Fibroblast of villous mesenchyme (primary cell): ENCODE measurements at regions not wholly inside any gene's neighbourhood (a gene's known extent, or its start where the extent isn't known, plus 50 kb on each side); places are given as distances from the start of the nearest gene placed in this dataset.
A peak's percentile ranks its signal among the peaks of the same experiment; 100 is the strongest.

ENCODE experiments used
- DNase-seq: peaks from one replicate; pipeline ENCODE4 v3.0.0-alpha.2; 2010; ENCODE audit warnings: low read depth
- H3K4me3 ChIP-seq: 2 replicates; pipeline ENCODE4 v1.5.1; 2011; ENCODE audit warnings: low read depth, mild to moderate bottlenecking, low read length
- TF ChIP-seq, protein P1 (sequence below): IDR thresholded peaks from 2 replicates; pipeline ENCODE4 v1.5.1; 2012; ENCODE audit warnings: low read depth, mild to moderate bottlenecking, low read length; ENCODE audit not compliant: insufficient read depth

DNA sequence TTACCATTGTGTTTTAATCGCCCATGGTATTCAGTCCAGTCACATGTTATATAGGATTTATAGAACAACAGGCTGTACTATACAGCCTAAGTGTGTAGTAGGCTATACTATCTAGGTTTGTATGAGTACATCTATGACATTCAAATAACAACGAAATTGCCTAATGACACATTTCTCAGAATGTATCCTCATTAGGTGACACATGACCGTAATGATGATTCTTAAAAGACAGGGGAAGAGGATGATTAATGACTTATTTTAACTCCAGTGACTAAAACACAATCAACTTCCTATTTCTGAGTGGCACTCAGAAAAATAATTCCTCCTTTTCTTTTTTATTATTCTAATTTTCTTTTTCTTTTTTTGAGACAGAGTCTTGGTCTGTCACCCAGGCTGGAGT, 63.0 kb upstream of the ACSL3 start:
- TF ChIP-seq, protein P1, sequence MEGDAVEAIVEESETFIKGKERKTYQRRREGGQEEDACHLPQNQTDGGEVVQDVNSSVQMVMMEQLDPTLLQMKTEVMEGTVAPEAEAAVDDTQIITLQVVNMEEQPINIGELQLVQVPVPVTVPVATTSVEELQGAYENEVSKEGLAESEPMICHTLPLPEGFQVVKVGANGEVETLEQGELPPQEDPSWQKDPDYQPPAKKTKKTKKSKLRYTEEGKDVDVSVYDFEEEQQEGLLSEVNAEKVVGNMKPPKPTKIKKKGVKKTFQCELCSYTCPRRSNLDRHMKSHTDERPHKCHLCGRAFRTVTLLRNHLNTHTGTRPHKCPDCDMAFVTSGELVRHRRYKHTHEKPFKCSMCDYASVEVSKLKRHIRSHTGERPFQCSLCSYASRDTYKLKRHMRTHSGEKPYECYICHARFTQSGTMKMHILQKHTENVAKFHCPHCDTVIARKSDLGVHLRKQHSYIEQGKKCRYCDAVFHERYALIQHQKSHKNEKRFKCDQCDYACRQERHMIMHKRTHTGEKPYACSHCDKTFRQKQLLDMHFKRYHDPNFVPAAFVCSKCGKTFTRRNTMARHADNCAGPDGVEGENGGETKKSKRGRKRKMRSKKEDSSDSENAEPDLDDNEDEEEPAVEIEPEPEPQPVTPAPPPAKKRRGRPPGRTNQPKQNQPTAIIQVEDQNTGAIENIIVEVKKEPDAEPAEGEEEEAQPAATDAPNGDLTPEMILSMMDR, result no peak
- no peak for DNase-seq
- H3K4me3 ChIP-seq, result no peak overlapping the region

DNA sequence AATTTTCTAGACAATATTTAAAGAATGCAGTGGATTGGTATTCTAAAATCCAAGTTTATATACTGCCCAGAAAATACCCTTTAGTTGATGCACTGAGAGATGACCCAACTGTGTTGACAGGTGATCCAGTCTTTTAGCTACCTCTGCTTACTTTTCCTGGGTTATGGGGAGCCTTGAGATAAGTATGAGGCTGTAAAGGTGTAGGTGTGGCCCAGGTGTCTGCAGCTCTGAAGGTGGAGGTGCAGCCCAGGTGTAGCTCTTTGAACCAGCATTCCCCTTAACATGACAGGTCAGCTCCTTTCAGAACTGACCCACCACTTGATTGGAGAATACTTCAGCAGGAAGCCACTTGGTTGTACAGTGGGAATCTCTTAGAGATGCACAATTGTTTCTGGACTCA, 62.3 kb upstream of the ACSL3 start:
- TF ChIP-seq, protein P1, result no peak
- DNase-seq, result no peak
- H3K4me3 ChIP-seq, result no peak overlapping the region

DNA sequence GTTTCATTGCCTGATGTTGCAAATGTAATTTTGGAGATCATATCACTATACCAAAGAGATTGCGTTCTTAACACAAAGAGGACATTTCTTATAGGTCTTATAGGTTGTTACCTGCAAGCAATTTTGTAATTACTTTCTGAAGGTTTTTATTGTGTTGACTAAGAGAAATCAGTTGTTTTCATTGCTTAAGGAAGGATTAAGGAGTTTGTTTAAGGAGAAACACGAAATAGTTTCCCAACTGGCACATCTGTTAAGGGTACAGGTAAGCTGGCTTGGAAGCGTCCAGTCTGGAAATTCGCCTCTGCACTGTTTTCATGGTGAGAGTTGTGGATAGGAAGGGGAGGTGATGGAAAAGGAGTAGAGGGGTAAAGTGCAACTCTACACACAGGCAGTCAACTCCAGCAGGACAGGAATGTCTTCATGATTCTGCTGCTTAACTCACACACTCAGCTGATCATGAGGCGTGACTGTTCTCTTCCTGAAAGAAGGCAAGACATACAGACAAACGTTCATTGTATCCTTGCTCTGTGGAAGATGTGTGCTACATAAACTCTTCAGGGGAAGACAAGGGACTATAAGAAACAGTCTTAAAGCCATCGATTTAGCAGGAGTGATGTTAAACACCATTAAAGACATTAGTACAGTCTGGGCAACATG, 61.4 kb upstream of the ACSL3 start:
- DNase-seq, result no peak
- no peak overlapping the region for H3K4me3 ChIP-seq
- TF ChIP-seq, protein P1, result no peak

DNA sequence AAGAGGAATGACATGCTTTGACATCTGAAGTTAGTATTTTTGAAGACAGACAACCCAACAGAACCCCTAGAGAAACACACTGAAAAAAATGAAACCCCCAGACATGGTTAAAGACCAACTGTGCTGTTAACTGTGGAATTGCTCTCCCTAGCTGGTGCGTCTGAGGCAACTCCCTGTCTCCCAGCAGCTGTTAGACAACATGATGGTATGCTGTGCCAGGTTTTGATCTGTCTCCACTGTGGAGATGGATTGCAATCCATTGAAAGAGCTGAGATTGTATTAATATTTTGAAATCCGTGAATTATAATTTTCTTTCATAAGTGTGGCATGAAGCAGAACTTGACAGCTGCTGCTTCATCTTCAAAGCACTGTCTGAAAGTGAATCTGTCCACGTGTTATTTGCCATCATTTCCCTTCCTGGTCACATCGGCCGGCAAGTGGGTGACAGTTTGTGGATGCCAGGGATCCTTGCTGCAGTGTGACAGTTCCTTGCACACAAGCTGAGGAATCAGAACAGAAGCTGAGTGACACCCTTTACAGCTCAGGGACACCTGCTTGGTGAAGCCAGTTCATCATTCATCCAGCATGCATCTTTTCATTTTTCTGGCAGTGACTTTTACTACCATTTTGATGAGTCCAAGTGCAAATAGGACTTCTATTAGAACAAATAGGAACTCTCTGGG, 58.2 kb upstream of the ACSL3 start:
- TF ChIP-seq, protein P1, result no peak
- no peak for DNase-seq

DNA sequence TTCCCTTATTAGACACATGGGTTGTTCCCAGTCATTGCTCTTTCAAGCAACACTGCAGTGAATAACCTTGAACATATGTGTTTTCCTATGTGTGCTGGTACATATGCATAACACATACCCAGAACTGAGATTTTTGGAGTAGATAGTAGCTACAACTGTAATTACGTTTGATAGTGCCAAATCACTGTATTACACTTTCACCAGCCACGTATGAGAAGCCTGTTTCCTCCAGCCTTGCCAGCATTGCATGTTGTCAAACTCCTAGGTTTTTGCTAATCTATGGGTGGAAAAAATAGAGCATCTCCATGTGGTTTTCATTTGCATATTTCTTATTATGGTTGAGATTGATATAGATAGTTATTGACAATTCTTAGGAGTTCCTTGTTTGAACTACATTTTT, 56.5 kb upstream of the ACSL3 start:
- no peak overlapping the region for H3K4me3 ChIP-seq
- TF ChIP-seq, protein P1, result no peak
- no peak for DNase-seq

More for the DNA sequence above, 58.2 kb upstream of the ACSL3 start:
- H3K4me3 ChIP-seq, result no peak overlapping the region

DNA sequence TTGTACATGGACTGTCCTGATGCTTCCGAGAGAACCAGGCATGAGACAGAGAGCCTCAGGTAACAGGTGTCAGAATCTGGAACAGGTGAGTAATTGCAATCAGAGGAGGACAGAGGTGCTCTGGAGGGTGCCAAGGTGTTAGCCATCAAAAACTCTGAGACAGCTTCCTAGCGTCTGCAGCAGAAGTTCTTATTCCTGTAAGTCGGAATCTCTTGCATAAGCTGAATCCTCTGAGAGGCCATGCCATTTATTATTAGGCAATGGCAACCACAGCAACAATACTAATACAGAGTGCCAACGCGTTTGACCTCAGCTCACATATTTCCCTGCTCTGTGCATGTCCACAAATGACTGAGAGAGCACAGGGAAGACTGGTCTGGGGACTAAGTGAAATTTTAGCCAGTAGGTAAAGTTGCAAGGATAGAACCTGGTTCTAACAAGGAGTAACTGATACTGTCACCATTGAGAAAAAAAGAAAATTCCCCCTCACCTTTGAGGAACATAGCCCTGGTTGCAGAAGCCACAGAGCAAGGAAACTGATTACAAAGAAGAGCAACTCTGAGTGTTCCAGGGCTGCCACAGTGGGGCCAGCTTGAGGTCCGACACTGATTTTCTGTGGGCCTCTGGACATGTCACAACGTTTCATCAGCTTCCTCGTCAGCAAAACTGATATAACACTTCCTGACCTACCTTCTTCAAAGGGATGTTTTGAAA, 55.1 kb upstream of the ACSL3 start:
- TF ChIP-seq, protein P1, result no peak
- H3K4me3 ChIP-seq, result no peak overlapping the region
- DNase-seq, result peak; percentile 40
